GM18502 (cell line): ENCODE measurements at regions not wholly inside any gene's neighbourhood (a gene's known extent, or its start where the extent isn't known, plus 50 kb on each side); places are given as distances from the start of the nearest gene placed in this dataset.

Experiments used
- ATAC-seq: cut with Tn5 transposase; IDR thresholded peaks from one replicate; pipeline ENCODE4 v1.9.1; 2021; ENCODE audit warnings: mild to moderate bottlenecking; ENCODE audit not compliant: unreplicated experiment, poor library complexity

DNA sequence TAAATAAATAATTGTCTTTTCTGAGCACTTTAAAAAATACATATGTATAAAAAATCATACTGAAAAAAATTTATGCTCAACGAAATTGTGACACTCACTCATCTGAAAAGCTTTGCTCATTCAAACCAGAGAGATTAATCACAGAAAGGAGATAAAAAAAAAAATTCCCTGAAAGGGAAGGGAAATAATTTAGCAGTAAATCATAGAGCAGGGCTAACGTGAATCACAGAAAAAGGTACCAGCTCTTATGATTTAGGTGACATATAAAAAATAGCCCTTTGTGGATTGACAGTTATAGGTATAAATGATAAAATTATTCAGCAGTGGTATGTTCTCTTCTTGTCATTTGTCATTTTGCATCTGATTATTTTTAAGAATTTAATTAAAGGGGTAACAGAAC lies 552.7 kb upstream of the TENM3 start:
- no peak for ATAC-seq

DNA sequence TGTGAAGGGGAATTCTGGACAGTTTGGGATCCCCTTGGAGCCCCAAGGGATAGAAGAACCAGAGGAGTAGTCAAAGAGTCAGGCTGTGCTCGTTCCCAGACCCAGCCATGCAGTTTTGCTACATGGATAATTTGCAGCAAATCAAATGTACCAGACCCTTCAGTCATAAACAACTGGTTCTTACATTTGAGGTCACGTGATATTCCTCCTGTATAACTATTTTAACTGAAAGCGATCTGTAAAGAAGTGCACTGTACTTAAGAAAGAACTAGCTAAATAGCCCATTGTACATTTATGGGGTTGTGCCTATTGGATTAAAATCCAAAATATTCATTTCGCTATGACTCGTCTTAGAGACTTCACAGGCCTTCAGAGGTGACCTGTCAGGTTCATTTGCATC lies 550.2 kb upstream of the TENM3 start:
- ATAC-seq = no peak

DNA sequence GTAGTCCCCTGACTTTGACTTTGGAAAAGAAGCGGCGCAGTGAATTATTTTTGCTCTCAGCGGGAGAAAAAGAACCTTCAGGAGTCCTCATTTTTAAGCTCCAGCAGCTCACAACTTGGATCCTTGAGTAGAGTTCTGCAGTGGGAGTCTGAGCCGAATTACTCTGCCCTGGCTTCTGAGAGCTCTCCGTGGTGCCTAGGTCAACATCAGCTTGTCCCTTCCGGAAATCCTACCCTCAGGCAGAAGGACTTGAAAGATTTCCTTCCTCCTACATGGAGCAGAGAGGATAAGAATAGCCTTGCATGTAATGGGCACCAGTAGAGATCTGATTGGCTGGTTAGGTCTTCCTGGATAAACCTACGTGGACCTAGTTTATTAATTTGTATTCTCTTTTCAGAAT lies 549.7 kb upstream of the TENM3 start:
- no peak for ATAC-seq

DNA sequence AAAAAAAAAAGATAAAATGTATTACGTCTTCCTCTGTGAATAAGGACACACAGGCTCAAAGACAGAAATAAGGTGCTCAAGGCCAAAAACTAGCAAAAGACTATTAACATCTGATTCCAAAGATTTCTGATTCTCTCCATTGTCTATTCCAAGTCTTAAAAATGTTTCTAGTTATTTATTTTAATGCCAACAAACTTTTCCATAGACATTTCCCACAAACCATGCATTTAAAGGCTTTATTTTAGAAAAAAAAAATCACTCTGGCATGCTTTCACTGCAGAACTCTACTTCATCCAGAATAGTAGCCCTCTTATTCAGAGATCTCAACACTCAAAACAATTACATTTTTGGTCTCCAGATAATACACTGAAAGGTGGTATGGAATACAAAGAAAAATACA lies 545.0 kb upstream of the TENM3 start:
- ATAC-seq = no peak

DNA sequence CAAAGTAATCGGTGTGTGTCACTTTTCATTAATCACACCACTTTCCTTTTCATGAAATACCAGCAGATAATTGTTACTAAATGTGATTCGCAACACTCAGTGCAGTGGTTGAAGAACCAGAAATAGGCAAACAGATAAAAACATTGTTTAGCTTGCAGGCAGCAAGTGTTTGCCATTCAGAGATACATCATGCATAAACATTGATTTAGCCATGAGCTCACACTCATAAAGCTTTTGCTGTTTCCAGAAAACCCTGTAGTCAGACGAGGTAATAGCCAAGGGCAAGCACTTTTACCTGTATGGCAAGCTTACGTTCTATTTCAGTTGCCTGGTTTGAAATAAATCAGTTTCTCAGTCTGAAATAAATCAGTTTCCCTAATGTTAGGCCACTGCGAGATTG lies 542.0 kb upstream of the TENM3 start:
- ATAC-seq = no peak

DNA sequence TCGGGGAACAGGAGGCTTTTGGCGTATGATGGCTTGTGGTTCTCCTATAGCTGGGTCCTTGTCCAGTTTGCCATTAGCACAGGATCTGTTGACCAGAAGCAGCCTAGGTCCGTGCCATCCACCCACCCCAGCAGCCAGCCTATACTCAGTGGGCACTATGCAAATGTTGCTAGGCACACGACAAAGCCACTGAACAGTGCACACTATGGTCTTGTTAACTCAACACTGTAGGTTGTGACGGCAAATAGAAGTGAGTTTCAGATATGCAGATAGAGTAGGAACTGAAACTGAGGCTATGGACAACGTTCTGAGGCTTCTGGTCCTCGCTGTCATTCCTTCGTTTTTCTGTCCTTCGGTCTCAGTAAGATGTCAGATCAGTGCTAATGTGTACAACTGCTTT lies 541.3 kb upstream of the TENM3 start:
- no peak for ATAC-seq

DNA sequence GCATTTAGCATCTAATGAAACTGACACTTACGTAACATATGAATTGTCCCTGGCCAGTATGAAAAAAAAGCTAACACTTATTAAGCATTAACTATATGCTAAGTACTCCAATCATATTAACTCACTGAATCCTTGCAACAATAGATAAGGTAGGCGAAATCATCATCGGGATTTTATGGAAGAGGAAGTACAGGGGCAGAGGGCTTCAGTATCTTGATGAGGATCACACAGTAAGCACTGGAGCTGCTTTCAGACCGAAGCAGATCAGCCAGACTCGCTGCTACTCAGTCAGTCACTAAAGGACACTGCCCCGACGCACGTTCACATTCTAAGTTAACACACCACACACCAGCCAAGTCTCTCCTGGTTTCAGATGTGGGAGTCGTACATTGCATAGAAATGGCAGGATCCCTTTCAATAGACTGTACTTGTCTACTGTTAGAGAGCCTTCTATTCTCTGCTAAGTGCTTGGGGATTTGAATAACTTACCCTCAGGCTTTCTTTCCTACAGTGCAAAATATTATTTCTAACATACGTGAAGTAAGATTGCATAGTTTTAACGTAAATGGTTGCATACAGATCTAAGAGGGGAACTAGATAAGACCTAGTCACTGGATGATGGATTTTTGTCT lies 540.2 kb upstream of the TENM3 start:
- no peak for ATAC-seq

DNA sequence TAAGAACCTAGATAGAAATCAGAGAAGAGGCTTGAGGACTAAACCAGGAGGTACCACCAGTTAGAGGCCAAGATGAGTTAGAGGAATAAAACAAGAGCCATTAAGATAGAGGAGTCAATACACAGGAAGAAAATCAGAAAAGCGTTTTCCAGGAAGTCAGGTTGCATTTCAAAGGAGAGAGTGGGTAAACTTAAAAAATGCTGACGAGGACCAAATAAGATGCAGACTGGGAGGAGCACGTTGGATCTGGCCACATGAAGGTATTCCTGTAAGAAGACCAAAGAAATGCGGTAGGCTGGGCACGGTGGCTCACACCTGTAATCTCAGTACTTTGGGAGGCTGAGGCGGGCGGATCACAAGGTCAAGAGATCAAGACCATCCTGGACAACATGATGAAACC lies 533.1 kb upstream of the TENM3 start:
- ATAC-seq = no peak

DNA sequence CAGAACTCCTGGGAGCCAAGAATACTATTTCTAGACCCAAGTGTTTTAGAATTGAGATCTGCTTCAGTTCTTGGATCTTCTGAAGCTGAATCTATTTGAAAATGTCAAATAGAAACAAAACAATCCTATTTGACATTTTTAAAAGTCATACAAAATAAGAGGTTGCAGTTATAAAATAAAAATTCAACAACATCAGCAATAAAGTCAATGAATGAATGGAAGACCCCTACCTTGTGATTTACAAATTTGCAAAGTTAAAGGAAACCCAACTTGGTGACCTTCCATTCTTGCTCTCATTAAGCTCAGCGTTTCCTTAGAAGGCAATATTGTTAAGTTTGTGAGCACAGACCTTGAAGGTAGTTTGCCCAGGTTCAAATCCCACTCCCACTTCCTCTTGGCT lies 531.8 kb upstream of the TENM3 start:
- no peak for ATAC-seq

DNA sequence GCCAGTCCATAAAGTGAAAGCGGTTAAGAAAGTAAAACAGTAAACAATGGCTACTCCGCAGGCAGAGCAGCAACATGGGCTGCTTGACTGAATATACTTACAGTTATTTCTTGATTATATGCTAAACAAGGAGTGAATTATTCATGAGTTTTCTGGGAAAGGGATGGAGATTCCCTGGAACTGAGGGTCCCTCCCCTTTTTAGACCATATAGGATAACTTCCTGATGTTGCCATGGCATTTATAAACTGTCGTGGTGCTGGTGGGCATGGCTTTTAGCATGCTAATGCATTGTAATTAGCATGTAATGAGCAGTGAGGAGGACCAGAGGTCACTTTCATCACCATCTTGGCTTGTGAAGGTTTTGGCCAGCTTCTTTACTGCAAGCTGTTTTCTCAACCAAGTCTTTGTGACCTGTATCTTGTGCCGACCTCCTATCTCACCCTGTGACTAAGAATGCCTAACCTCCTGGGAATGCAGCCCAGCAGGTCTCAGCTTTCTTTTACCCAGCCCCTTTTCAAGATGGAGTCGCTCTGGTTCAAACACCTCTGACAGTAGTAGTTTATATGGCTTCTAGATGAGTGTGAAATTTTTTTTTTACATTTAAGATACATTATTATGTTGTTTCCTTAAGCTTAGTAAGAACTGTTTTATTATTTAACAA lies 514.8 kb upstream of the TENM3 start:
- no peak for ATAC-seq

DNA sequence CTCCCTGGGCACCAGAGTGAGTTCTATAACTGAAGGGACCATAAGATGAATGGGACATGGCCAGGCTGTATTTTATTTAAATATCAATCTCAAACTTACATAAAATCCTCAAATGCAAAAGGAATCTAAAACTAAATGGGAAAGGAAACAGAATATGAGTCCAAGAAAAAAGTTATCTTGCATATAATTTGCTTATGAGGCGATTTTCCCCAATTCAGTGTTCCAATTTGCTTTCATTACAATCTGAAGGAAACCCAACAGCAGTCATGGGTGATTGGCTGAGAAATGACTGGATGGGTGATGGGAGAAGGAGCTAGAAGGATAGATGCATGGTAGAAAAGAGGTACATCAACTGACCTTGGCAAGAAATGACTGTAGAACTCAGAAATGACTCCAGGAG lies 511.3 kb upstream of the TENM3 start:
- no peak for ATAC-seq

DNA sequence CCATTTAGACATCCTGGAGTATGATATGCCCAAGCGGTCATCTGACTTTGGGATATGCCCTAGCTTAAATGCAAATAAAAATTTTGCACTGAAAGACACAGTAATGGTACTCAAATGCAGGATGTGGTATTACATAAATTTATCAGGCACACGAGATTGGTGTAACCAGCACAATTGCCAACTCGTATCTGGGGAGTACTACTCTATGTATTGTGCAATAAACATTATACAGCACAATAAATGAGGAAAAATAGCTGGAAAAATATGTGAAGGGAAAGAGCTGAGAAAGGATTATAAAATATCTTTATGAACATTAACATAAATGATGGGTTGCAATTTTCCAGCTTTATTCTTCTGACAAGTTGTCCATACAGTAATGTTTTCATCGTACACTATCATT lies 505.5 kb upstream of the TENM3 start:
- no peak for ATAC-seq

DNA sequence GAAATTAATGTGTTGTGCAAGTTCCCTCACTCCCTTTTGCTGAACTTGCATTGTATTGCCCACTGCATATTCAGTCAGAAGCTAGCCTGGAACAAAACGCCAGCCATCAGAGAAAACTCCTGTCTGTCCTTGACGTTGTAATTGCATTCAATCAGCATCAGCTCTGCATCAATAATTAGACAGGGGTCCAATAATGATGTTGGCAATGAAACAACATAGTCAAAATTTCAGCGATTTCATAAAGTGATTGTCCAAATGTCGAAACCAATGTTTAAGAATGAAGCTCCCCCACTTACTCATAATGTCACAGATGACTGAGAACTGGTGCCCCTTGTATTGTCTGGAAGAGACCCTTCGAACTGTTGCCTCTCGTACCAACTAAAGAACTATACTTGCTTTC lies 504.2 kb upstream of the TENM3 start:
- no peak for ATAC-seq

DNA sequence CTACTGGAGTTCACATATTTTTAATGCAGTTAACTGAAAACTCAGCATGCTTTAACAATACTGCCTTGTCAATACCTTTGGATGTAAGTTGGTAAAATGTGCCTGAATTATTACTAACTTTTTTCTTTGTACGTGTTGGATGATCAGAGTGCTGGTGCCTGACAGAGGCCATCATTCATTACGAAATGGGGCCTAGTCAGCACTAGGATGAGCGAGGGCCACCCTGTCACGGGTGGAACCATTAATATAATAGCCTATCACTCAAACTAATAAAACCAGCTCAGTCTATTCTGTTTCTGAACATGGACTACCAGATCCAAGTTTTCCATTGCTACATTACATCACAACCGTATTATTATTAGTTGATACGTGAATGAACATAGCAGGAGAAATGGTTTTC lies 501.7 kb upstream of the TENM3 start:
- ATAC-seq = no peak

DNA sequence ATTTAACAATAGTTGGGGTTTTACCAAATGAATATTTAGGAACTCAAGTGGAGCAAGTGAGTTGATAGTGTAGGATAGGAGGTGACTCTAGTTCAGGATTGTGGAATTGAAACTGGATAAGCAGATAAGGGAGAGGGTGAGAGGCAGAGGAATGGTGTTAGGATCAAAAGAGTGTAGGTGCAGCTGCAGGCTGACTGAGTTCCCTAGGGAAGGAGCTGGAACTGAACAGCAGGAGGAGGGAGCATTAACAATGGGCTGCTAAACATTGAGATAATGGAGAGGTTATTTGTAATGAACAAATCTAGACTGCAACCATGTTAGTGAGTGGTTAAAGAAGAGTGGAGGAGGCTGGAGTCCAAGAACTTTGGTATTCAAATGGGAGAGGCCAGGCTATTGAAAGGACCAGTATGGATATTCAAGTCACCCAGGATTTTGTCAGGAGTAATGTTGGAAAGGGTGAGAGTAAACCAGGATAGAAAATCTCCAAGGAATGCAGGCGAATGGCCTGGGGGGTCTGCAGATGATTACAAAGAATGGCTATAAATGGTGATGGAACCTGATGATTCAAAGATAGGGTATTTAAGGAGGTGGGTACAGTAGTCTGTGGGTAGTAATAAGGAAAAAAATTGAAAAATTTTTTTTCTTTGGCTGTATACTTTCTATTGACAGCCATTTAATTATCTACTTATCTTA lies 497.1 kb upstream of the TENM3 start:
- ATAC-seq = no peak

DNA sequence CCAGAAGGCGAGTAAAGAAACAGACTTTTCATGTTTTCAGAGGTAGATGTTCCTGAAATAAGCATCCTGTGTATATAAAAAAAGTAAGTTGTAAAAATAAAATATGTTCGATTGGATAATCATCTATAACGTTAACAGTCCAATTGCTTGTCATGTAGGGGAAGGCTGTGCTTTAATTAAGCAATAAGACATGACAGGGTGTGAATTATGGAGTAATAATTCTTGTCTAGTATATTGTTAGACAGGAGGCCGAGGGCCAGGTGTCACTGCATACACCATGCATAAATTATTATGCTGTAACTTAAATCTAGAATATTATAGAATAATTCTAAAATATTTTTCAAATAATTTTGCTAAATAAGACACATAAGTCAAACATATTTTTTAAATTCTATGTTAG lies 494.6 kb upstream of the TENM3 start:
- ATAC-seq = no peak

DNA sequence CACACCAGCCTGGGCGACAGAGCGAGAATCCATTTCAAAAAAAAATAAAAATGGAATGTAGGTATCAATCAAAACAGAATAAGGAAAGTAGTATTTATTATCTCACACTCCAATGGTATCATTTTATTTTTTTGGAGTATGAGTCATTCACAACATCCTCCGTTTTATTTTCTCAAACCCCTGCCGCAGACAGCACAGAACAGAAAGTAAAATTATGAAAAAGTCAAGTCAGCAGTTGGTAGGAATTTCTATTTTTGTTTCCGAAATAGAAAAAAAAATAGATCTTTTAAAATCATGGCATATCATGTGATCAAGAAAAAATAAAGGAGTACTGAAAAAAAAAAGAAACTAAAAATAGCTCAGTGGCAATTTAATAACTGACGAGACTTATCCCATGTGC lies 490.7 kb upstream of the TENM3 start:
- ATAC-seq = no peak

DNA sequence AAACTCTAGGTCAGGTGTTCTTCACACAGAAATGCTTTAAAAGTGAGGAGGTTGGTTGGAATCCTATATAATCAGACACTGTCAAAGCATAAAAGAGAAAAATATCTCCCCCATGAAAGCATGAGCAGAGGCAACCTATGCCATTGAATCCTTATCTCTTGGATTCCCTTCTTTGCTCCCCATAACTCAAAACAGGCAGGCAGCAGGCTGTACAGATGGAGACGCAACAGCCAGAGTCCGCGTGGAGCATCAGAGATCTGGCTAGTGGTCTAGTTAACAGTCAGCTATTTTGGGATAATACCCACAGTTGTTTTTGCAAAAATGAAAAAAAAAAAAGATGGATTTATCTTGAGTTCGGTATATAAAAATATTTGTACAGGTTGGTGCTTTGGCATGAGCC lies 490.0 kb upstream of the TENM3 start:
- no peak for ATAC-seq

DNA sequence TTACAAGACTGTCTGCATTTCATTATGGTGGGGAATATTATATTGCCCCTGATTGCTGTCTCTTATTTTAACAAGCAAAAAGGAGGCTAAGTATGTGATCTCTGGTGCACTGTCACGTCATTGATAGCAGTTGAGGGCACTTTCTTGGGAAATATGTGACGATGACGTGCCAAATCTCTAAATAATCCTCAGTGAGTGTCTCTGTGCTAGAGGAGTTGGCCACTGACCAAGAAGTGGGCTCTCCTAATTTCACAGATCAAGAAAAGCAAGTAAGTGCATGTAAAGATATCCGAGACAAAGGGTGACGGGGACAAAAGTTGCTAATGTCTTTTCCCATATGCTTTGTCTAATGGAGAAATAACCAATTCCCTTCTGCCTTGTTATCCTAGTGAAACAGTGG lies 487.4 kb upstream of the TENM3 start:
- no peak for ATAC-seq

DNA sequence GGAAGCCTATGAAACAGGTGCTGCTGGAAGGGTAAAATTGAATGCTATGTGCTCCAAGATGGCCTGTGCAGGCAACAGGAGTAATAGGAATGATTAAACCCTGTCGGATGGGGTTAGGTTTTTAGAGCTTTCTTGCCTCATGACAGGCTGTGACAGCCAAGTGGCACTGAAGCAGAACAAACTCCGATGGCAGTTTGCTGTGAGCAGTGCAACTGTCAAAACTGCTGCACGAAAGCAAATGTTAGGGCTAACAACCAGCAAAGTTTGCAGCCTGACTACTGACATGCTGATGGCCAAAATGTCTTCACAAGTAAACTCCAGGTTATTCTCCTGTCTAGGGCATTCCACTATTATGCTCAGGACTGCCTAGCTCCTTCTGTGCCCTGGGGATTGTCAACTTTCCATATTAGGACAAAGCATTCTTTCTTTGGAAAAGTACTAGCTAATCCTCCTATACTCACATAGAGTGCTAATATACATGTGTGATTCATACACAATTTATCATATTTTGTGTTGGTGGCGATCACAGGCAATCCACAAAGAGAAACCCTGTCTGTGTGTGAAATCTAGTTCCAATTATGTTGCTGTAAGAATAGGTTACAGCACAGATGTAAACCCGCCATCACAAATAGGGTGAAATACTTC lies 486.6 kb upstream of the TENM3 start:
- no peak for ATAC-seq

DNA sequence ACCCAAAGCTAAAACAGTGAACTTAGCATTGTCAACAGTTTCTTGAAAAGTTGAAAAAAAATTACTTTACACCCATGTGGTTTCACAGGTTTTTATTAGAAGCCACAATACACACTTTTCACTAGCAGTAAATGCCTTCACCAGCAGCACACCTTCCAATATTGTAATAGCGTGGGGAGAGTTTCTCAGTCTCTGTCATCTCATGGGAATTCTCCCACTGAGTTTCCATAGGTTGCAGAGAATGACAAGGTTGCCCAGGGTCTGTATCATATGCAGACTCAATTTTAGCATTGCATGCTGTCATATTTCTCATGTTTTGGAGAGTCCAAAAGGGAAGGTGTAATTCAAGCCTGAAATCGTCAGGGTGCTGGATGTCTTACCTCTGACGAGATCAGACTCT lies 486.1 kb upstream of the TENM3 start:
- ATAC-seq = no peak
